AG09319 (cell line): ENCODE measurements at regions not wholly inside any gene's neighbourhood (a gene's known extent, or its start where the extent isn't known, plus 50 kb on each side); places are given as distances from the start of the nearest gene placed in this dataset.

Experiments
- DNase-seq: peaks from one replicate; pipeline ENCODE4 v3.0.0-alpha.2; 2010; ENCODE audit warnings: low read depth; ENCODE audit errors: extremely low read depth
- CTCF ChIP-seq: IDR thresholded peaks from 2 replicates; pipeline ENCODE4 v1.5.1; 2011; ENCODE audit warnings: low read depth, mild to moderate bottlenecking, inconsistent platforms, low read length, moderate library complexity

- DNase-seq: no peak
- TF ChIP-seq CTCF: peak; percentile 27
Measured at GRCh38 chr9:1604942-1605560, 410.1 kb upstream of the SMARCA2 start.

DNA sequence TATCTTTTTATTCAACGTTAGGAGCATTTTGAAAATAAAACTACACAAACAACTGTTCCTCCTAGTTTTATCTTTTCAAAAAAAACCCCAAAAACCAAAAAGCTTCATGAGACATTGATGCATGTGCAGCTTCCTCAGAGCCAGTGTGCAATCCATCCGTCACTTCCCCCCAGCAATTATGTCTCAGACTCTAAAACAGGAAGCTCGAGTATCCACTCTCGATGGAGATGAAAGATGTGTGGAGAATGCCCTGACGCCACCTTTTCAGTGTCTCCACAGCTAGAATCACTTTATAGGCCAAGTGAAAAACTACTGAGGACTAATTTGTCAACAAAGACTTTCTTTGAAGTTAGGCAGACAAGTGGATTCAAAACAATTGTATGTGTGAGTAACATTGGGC is 408.9 kb upstream of the SMARCA2 start:
- no peak for DNase-seq
- no peak for TF ChIP-seq CTCF

- DNase-seq: no peak
- no peak for TF ChIP-seq CTCF
Measured at GRCh38 chr9:1612886-1613285, 402.3 kb upstream of the SMARCA2 start.

DNA sequence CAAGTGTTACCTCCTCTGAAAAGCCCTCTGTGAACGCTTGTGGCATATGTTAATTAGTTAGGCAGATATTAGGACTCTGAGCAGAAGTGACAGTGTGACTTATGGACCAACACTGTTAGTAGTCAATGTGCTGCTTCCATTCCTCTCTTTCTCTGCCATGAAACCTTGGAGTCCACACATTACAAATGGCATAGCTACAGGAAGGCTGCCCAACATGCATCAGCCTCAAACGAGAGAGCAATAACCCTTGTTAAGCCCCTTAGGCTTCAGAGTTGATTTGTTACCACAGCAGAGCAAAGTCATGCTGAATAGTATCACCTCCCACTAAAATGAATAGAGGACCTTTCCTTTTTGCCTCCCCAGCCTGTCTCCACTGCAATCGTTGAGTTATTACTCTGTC is 397.7 kb upstream of the SMARCA2 start:
- DNase-seq: no peak
- TF ChIP-seq CTCF: no peak

DNA sequence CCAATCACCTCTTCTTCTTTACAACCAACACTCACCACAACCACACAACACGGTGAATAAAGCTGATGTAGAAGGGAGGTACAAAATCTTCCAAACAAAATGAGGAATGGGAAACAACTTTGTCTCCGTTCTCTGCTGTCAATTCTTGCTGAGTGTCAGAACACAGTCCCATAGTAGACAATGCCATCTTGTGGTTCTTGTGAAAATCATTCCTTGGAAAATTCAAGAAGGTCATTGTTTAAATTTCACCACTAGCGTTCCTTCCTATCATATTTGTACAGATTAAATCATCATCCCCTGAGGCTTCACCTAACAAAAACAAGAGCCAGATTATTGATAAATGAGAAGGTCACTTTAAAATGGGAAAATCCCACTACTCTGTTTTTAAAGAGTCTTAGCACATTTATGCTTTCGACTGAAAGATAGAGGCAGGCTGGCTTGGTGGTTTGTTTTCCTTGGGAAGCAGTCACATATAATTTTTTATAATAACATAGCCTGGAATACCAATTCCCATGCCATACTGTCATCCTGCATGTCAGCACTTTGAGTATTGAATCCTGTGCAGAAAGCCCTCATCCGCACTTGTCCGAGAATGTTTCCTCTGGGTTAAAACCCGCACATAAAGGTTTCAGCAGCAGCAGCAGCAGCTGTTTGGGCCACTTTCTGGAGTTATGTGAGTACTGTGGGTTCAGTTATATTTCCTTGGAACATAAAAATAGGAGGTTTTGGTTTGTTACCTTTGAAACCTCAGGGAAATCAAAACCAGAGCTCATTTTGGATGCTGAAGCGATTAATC is 395.0 kb upstream of the SMARCA2 start:
- TF ChIP-seq CTCF: no peak
- DNase-seq: no peak

DNA sequence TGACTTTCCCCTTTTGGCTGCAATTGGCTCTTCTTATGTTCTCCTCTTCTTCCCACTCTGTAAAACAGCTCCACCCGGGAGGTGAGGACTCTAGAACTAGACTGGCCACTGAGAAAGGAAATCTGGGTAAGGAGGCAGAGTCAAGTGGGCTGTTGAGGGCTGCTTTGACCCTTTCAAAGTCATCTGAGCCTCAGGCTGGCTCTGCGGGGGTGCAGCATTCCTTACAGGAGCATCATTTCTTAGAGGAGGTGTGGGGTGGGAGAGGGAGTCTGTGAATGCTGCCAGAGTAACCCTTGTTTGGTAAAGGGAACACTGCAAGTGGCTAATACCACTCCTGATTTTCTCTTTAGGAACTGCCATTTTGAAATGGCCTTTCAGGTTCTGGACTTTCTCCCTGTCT is 377.7 kb upstream of the SMARCA2 start:
- no peak for DNase-seq
- no peak for TF ChIP-seq CTCF

DNA sequence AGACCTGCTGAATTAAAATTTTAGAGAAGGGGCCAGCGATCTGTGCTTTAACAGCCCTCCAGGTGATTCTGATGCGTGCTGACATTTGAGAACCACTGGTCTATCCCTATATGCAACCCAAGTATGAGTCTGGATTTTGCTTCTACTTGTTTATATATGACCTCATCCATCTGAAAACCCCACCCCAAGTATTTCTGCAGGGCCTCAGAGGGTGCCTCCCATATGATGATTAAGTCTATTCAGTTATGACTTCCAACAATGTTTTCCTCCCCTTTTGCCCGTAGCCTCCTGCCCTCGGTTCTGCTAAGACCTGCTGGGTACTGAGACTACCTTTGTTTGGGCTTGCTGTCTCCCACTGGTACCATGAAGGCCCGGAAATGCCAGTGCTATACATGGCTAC is 376.0 kb upstream of the SMARCA2 start:
- DNase-seq: no peak
- TF ChIP-seq CTCF: no peak
